Trophoblast cell (in vitro differentiated cells and primary cell): ENCODE measurements at regions not wholly inside any gene's neighbourhood (a gene's known extent, or its start where the extent isn't known, plus 50 kb on each side); places are given as distances from the start of the nearest gene placed in this dataset.

ENCODE experiments used
- DNase-seq, 2 donors: peaks; one replicate each; pipeline ENCODE4 v3.0.0-alpha.2; 2016
- H2AFZ ChIP-seq: 2 replicates; pipeline ENCODE4 v1.6.1; 2013; ENCODE audit warnings: low read length, moderate library complexity, mild to moderate bottlenecking; ENCODE audit not compliant: insufficient read depth, poor library complexity
- H2AK5ac ChIP-seq: 2 replicates; pipeline ENCODE4 v1.6.1; 2013; ENCODE audit warnings: mild to moderate bottlenecking, low read length
- H2BK120ac ChIP-seq: 2 replicates; pipeline ENCODE4 v1.6.1; 2013; ENCODE audit warnings: low read length, mild to moderate bottlenecking, moderate library complexity; ENCODE audit not compliant: insufficient read depth, poor library complexity
- H2BK12ac ChIP-seq: 2 replicates; pipeline ENCODE4 v1.6.1; 2013; ENCODE audit warnings: mild to moderate bottlenecking, low read length, moderate library complexity
- H2BK5ac ChIP-seq: 2 replicates; pipeline ENCODE4 v1.6.1; 2013; ENCODE audit warnings: low read length, low read depth, moderate library complexity, mild to moderate bottlenecking; ENCODE audit not compliant: poor library complexity
- H3K14ac ChIP-seq: 2 replicates; pipeline ENCODE4 v1.6.1; 2013; ENCODE audit warnings: mild to moderate bottlenecking, low read length
- H3K18ac ChIP-seq: 2 replicates; pipeline ENCODE4 v1.6.1; 2013; ENCODE audit warnings: mild to moderate bottlenecking, low read length
- H3K23ac ChIP-seq: 2 replicates; pipeline ENCODE4 v1.6.1; 2013; ENCODE audit warnings: low read length
- H3K27ac ChIP-seq: 2 replicates; pipeline ENCODE4 v1.5.1; 2013; ENCODE audit warnings: low read depth, mild to moderate bottlenecking, inconsistent platforms, low read length, moderate library complexity
- H3K27me3 ChIP-seq: 2 replicates; pipeline ENCODE4 v1.6.1; 2013; ENCODE audit warnings: inconsistent platforms, mild to moderate bottlenecking, low read length, moderate library complexity; ENCODE audit not compliant: insufficient read depth
- H3K36me3 ChIP-seq, 2 experiments: 1 replicate in 1 of 2; 2 replicates in 1 of 2; pipeline ENCODE4 v1.6.1; 2013; ENCODE audit warnings: low read length in 2 of 2, mild to moderate bottlenecking in 2 of 2, moderate library complexity in 1 of 2; ENCODE audit not compliant: insufficient read depth in 2 of 2, control insufficient read depth in 1 of 2
- H3K4ac ChIP-seq: 2 replicates; pipeline ENCODE4 v1.6.1; 2013; ENCODE audit warnings: low read depth, mild to moderate bottlenecking, low read length, moderate library complexity
- H3K4me1 ChIP-seq, 2 experiments: 1 replicate in 1 of 2; 2 replicates in 1 of 2; pipeline ENCODE4 v1.6.1; 2013; ENCODE audit warnings: low read length in 2 of 2, mild to moderate bottlenecking in 2 of 2, moderate library complexity in 1 of 2; ENCODE audit not compliant: insufficient read depth in 2 of 2, control insufficient read depth in 1 of 2
- H3K4me2 ChIP-seq: 2 replicates; pipeline ENCODE4 v1.6.1; 2013; ENCODE audit warnings: inconsistent platforms, mild to moderate bottlenecking, low read length, moderate library complexity
- H3K4me3 ChIP-seq: 2 replicates; pipeline ENCODE4 v1.5.1; 2013; ENCODE audit warnings: mild to moderate bottlenecking, low read depth, low read length, inconsistent platforms
- H3K79me1 ChIP-seq: one replicate; pipeline ENCODE4 v1.6.1; 2013; ENCODE audit warnings: low read length
- H3K79me2 ChIP-seq: 2 replicates; pipeline ENCODE4 v1.6.1; 2013; ENCODE audit warnings: low read length, mild to moderate bottlenecking; ENCODE audit not compliant: control insufficient read depth, insufficient read depth, poor library complexity
- H3K9ac ChIP-seq: 2 replicates; pipeline ENCODE4 v1.6.1; 2013; ENCODE audit warnings: mild to moderate bottlenecking, low read length
- H3K9me3 ChIP-seq: 2 replicates; pipeline ENCODE4 v1.6.1; 2013; ENCODE audit warnings: low read depth, mild to moderate bottlenecking, control low read depth, inconsistent platforms, low read length; ENCODE audit not compliant: insufficient read depth
- H4K12ac ChIP-seq: 2 replicates; pipeline ENCODE4 v1.6.1; 2013; ENCODE audit warnings: low read depth, mild to moderate bottlenecking, low read length, moderate library complexity
- H4K8ac ChIP-seq: 2 replicates; pipeline ENCODE4 v1.6.1; 2013; ENCODE audit warnings: low read depth, mild to moderate bottlenecking, low read length, moderate library complexity
- H4K91ac ChIP-seq: one replicate; pipeline ENCODE4 v1.6.1; 2013; ENCODE audit warnings: low read depth, mild to moderate bottlenecking, low read length, moderate library complexity
- WGBS: extraction: QIAGEN DNeasy Blood & Tissue Kit; methylation state at CpG from one replicate; pipeline ENCODE4 v1.1.7; 2013; ENCODE audit warnings: missing lambda C conversion rate; ENCODE audit not compliant: insufficient read length, insufficient coverage; ENCODE audit errors: extremely low coverage; 5-methylcytosine and 5-hydroxymethylcytosine counted together

DNA sequence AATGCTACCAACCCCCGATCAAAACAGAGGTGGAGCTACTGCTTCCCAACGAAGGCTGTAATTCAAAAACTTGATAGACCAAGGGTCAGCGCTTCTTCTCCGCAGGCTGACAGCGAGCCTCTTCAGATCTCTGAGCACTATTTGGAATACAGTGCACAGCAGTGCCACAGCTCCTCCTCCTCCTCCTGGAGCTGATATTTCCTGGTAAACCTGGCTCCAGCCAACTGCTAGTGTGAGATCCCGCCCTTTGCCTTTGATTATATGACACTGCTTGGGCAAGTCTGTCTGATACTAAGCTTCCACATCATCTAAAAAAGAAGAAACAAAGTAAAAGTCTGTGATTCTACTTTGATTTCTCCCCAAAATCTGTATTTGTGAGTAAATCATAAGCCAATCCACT, 710.5 kb downstream of the DACH1 start:
- H3K4me2 ChIP-seq, result no peak overlapping the region
- H2BK12ac ChIP-seq, result no peak overlapping the region
- H3K14ac ChIP-seq, result no peak overlapping the region
- H3K9me3 ChIP-seq, result no peaks in the 10 kb centered on the region
- no peaks in the 10 kb centered on the region for H3K4me1 ChIP-seq
- H4K8ac ChIP-seq, result no peak overlapping the region
- no peaks in the 10 kb centered on the region for H3K79me1 ChIP-seq
- no peak overlapping the region for H3K4ac ChIP-seq
- WGBS, result no CpG with 5 or more reads among the region's 6 CpGs
- no peaks in the 10 kb centered on the region for H3K27me3 ChIP-seq
- no peak for DNase-seq
- no peak overlapping the region for H3K18ac ChIP-seq
- no peak overlapping the region for H2AK5ac ChIP-seq
- H3K23ac ChIP-seq, result no peak overlapping the region
- no peak overlapping the region for H2AFZ ChIP-seq
- H3K79me2 ChIP-seq, result no peaks in the 10 kb centered on the region
- H3K9ac ChIP-seq, result no peak overlapping the region
- no peak overlapping the region for H3K27ac ChIP-seq
- H4K12ac ChIP-seq, result no peak overlapping the region
- H3K36me3 ChIP-seq, result no peaks in the 10 kb centered on the region
- H2BK5ac ChIP-seq, result no peak overlapping the region
- no peak overlapping the region for H2BK120ac ChIP-seq
- H3K4me3 ChIP-seq, result no peak overlapping the region
- no peak overlapping the region for H4K91ac ChIP-seq

DNA sequence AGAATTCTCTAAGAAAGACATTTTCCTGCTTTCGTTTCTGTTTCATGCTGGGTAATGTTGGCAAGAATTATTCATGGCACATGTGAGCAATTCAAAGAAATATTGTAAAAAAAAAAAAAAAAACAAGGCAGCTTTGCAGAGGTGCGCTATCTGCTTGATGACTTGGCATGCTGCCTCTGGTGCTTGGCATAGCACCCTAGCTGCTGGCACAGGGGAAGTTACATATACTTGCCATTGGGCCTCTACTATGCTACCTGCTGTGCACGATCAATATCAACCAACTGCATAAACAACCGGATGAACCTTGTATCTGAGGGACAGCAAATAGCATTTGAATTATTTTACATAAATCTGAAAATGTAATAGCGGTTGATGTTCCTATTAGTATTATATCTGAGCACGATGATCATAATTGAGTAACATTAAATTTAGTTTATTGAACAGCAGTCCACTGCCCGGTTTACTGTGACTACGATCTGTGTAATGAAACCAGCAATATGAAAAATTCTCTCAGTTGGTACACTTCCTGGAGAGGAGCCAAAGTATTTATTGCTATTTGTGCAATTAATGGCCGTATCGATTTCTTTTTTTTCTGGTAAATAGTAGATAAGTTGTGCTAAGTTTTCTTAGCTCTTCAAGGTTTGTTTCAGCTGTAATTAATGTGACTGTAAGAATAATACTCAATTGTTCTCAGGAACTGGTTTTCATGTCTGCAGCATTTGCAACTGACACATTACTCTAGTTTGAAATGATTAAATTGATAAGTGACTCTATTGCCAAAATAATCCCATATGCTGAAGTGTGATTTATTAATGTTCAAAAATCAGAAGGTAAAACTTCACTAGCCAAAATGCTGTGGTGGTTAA, 717.3 kb downstream of the DACH1 start:
- H3K4me3 ChIP-seq, result no peak overlapping the region
- no CpG with 5 or more reads among the region's 10 CpGs for WGBS

DNA sequence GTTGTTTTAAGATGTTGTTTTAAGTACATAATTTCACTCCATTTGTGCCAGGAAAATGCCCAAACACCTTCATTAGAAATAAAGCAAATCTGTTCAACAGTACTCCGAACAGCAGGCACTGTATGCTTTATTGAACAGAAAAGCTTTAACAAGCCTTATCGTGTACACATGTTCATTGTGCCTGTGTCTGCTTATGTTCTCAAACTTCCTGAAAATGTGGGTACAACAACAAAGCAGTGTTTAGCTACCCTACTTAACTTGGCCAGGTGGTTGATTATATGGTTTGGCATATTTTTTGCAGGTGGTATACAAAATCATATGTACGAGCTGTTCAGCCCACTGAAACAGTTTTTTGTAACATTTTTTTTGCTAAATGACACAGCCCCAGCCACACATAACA, 718.0 kb downstream of the DACH1 start:
- Histone ChIP-seq H3K9me3 (no peaks in the 10 kb centered on the region), H3K27ac (no peak overlapping the region), H2AK5ac (no peak overlapping the region), H3K27me3 (no peaks in the 10 kb centered on the region), H3K4me3 (no peak overlapping the region), H3K79me2 (no peaks in the 10 kb centered on the region), H3K14ac (no peak overlapping the region), H2AFZ (no peak overlapping the region), H3K23ac (no peak overlapping the region), H3K4me1 (no peaks in the 10 kb centered on the region), H2BK12ac (no peak overlapping the region), H2BK120ac (no peak overlapping the region), H3K36me3 (no peaks in the 10 kb centered on the region), H3K79me1 (no peaks in the 10 kb centered on the region), H4K91ac (no peak overlapping the region), H4K8ac (no peak overlapping the region), H2BK5ac (no peak overlapping the region), H3K4me2 (no peak overlapping the region), H3K18ac (no peak overlapping the region), H3K9ac (no peak overlapping the region), H3K4ac (no peak overlapping the region), H4K12ac (no peak overlapping the region)
- no CpG with 5 or more reads among the region's 3 CpGs for WGBS
- DNase-seq, result no peak

More for the DNA sequence above, 717.3 kb downstream of the DACH1 start:
- no peak overlapping the region for H2AFZ ChIP-seq
- H3K79me2 ChIP-seq, result no peaks in the 10 kb centered on the region
- H3K4me2 ChIP-seq, result no peak overlapping the region
- no peaks in the 10 kb centered on the region for H3K9me3 ChIP-seq
- H3K79me1 ChIP-seq, result no peaks in the 10 kb centered on the region
- no peaks in the 10 kb centered on the region for H3K4me1 ChIP-seq
- H2AK5ac ChIP-seq, result no peak overlapping the region
- H4K12ac ChIP-seq, result no peak overlapping the region
- H3K9ac ChIP-seq, result no peak overlapping the region
- no peak overlapping the region for H4K8ac ChIP-seq
- H3K18ac ChIP-seq, result no peak overlapping the region
- no peak overlapping the region for H3K14ac ChIP-seq
- no peak overlapping the region for H2BK5ac ChIP-seq
- no peak overlapping the region for H4K91ac ChIP-seq
- no peaks in the 10 kb centered on the region for H3K27me3 ChIP-seq
- no peak overlapping the region for H3K23ac ChIP-seq
- no peak overlapping the region for H2BK120ac ChIP-seq
- no peak for DNase-seq
- no peak overlapping the region for H3K27ac ChIP-seq
- no peak overlapping the region for H2BK12ac ChIP-seq
- H3K4ac ChIP-seq, result no peak overlapping the region
- H3K36me3 ChIP-seq, result no peaks in the 10 kb centered on the region

DNA sequence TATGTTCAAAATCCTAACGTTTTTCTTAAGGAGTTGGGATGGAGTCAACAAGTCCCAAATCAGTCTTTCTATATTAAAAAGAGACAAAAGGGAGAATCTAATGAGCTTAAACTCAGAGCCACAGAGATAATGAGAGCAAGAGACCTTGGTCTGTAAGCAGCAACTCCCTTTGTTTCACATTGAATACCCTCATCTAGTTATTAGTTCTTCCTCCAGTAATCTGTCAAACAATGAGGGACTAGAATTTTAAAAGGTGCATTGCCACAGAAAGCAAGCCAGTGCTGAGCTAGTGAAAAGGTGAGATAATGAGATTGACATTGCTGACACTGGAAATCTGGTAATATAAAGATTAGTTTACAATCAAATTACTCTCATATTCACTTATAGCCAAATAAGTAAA, 718.6 kb downstream of the DACH1 start:
- Histone ChIP-seq H3K79me1 (no peaks in the 10 kb centered on the region), H3K4me3 (no peak overlapping the region), H2AFZ (no peak overlapping the region), H4K8ac (no peak overlapping the region), H2AK5ac (no peak overlapping the region), H3K9me3 (no peaks in the 10 kb centered on the region), H3K9ac (no peak overlapping the region), H2BK5ac (no peak overlapping the region), H2BK120ac (no peak overlapping the region), H3K23ac (no peak overlapping the region), H3K36me3 (no peaks in the 10 kb centered on the region), H2BK12ac (no peak overlapping the region), H3K4ac (no peak overlapping the region), H3K79me2 (no peaks in the 10 kb centered on the region), H3K14ac (no peak overlapping the region), H3K4me2 (no peak overlapping the region), H3K27ac (no peak overlapping the region), H3K27me3 (no peaks in the 10 kb centered on the region), H3K18ac (no peak overlapping the region), H4K12ac (no peak overlapping the region), H3K4me1 (no peaks in the 10 kb centered on the region), H4K91ac (no peak overlapping the region)
- no peak for DNase-seq
- no CpG with 5 or more reads among the region's 1 CpG for WGBS
